SK-N-SH treated with all-trans-retinoic acid at 6 μM for 48 hours (cell line): ENCODE measurements at regions not wholly inside any gene's neighbourhood (a gene's known extent, or its start where the extent isn't known, plus 50 kb on each side); places are given as distances from the start of the nearest gene placed in this dataset.

ENCODE experiments used
- ATAC-seq: fragments of 200-7000 bp; cut with Tn5 transposase; 3 replicates; pipeline ENCODE4 v1.9.1; 2020; ENCODE audit warnings: mild to moderate bottlenecking, moderate library complexity
- PPARA ChIP-seq: fragments of 250-450 bp; sonication (Bioruptor Pico); IDR thresholded peaks from 2 replicates; pipeline ENCODE4 v1.5.0; 2020; ENCODE audit warnings: mild to moderate bottlenecking, borderline replicate concordance
- ZFP3 ChIP-seq: fragments of 250-450 bp; sonication (Bioruptor Pico); IDR thresholded peaks from 2 replicates; pipeline ENCODE4 v1.5.0; 2020; ENCODE audit warnings: mild to moderate bottlenecking, moderate library complexity

DNA sequence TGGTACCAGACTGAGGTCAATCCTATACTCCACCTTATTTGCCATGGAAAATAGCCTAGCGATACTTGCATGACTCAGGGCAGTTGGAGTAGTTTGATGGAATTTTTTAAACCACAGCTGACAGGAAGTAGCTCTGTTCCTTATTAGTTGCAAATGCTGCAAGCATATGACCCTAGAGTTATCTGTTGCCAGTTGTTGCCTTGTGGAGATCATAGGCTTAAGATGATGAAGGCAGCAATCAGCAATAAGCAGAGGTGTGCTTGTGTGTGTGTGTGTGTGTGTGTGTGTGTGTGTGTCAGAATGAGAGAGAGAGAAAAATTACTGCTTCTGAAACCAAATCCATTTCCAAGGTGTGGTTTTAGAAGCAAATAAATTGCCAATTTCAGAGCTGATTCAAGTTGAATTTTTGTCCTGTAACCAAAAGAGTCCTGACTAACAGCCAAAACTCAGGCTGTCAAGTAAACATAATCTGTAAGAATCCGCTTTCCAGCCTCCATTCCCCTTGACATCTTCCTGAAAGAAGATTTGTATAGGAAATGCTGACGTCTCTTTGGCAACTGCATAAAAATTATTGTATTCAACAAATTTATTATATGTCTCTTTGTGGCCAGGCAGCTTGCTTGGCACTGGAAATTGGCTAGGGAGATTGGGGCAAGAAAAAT is 141.2 kb downstream of the SERPINI1 start:
- peak; percentile 97 for ATAC-seq
- TF ChIP-seq PPARA (CRISPR knock-in tag) = no peak
- no peak for TF ChIP-seq ZFP3 (CRISPR knock-in tag)
